ENCODE measurements at regions not wholly inside any gene's neighbourhood (a gene's known extent, or its start where the extent isn't known, plus 50 kb on each side); places are given as distances from the start of the nearest gene placed in this dataset.

DNA sequence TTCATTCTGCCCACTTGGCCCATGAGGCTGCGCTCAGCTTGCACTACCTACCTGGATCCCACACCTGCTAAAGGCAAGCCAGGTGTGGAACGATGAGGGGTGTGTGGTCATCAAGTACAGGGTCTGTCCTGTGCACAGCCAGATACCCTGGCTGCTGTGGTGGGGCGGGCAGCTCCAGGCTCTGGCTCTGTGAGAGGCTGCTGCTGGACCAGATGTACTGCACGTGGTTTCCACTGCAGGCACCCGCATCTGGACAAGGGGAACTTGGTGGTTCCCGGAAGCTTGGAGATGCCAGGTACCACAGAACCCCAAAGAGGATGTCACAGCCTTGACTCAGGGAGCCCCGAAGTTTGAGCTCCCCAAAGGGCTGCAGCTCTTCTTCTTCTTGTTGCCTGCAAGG lies 68.1 kb upstream of the ZNF804A start:
- TF ChIP-seq, protein P1, sequence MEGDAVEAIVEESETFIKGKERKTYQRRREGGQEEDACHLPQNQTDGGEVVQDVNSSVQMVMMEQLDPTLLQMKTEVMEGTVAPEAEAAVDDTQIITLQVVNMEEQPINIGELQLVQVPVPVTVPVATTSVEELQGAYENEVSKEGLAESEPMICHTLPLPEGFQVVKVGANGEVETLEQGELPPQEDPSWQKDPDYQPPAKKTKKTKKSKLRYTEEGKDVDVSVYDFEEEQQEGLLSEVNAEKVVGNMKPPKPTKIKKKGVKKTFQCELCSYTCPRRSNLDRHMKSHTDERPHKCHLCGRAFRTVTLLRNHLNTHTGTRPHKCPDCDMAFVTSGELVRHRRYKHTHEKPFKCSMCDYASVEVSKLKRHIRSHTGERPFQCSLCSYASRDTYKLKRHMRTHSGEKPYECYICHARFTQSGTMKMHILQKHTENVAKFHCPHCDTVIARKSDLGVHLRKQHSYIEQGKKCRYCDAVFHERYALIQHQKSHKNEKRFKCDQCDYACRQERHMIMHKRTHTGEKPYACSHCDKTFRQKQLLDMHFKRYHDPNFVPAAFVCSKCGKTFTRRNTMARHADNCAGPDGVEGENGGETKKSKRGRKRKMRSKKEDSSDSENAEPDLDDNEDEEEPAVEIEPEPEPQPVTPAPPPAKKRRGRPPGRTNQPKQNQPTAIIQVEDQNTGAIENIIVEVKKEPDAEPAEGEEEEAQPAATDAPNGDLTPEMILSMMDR (conservative IDR thresholded peaks at IDR 0.05; ENCODE audit: low read depth in 2 of 2), result no peak
- no peak for TF ChIP-seq CREB1 (CRISPR knock-in tag; IDR thresholded peaks at IDR 0.05; ENCODE audit: low read depth)
- TF ChIP-seq EZH2 (IDR thresholded peaks at IDR 0.05; ENCODE audit: low read depth, unreplicated experiment), result no peak
- no peak for TF ChIP-seq EZH2phosphoT487 (IDR thresholded peaks at IDR 0.05; ENCODE audit: unreplicated experiment)
- TF ChIP-seq, protein P2, sequence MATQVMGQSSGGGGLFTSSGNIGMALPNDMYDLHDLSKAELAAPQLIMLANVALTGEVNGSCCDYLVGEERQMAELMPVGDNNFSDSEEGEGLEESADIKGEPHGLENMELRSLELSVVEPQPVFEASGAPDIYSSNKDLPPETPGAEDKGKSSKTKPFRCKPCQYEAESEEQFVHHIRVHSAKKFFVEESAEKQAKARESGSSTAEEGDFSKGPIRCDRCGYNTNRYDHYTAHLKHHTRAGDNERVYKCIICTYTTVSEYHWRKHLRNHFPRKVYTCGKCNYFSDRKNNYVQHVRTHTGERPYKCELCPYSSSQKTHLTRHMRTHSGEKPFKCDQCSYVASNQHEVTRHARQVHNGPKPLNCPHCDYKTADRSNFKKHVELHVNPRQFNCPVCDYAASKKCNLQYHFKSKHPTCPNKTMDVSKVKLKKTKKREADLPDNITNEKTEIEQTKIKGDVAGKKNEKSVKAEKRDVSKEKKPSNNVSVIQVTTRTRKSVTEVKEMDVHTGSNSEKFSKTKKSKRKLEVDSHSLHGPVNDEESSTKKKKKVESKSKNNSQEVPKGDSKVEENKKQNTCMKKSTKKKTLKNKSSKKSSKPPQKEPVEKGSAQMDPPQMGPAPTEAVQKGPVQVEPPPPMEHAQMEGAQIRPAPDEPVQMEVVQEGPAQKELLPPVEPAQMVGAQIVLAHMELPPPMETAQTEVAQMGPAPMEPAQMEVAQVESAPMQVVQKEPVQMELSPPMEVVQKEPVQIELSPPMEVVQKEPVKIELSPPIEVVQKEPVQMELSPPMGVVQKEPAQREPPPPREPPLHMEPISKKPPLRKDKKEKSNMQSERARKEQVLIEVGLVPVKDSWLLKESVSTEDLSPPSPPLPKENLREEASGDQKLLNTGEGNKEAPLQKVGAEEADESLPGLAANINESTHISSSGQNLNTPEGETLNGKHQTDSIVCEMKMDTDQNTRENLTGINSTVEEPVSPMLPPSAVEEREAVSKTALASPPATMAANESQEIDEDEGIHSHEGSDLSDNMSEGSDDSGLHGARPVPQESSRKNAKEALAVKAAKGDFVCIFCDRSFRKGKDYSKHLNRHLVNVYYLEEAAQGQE (IDR thresholded peaks at IDR 0.05; ENCODE audit: unreplicated experiment), result no peak

Measured in GM23338 (cell line).